Right lobe of liver (tissue), 4 donors: ENCODE measurements at regions not wholly inside any gene's neighbourhood (a gene's known extent, or its start where the extent isn't known, plus 50 kb on each side); places are given as distances from the start of the nearest gene placed in this dataset.
"Not testable (repeated sequence)": the region's sequence is repeated elsewhere in the genome, so short reads cannot be mapped to it uniquely, and the experiment has no call there.

Experiments used
- CTCF ChIP-seq, 4 donors: fragments of 200-600 bp in 3 of 4; fragments of 450-650 bp in 1 of 4; IDR thresholded peaks; one replicate each; pipeline versions ENCODE4 v1.5.1 to v1.8.0; 2016 to 2022; ENCODE audit warnings: antibody characterized with exemption in 4 of 4, mild to moderate bottlenecking in 2 of 4
- POLR2A ChIP-seq: fragments of 450-650 bp; IDR thresholded peaks from one replicate; pipeline ENCODE4 v1.6.1; 2017; ENCODE audit warnings: antibody characterized with exemption, mild to moderate bottlenecking
- donor health status: DM: no; HTN: no; CAD: no.
- donor health status: DM: no; HTN: no; CAD: no.
- donor health status: DM: no; HTN: yes; CAD: no.

DNA sequence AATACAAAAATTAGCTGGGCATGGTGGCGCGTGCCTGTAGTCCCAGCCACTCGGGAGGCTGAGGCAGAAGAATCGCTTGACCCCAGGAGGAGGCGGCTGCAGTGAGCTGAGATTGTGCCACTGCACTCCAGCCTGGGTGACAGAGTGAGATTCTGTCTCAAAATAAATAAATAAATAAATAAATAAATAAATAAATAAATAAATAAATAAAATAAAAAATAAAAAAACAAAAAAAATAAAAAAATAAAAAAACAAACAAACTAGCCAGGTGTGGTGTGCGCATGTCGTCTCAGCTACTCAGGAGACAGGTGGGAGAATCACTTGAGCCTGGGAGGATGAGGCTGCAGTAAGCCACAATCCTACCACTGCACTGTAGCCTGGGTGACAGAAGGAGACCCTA is 175.4 kb downstream of the C9orf152 start:
- TF ChIP-seq CTCF (IDR thresholded peaks at IDR 0.05); POLR2A: not testable (repeated sequence)
